Stimulated activated CD8-positive, alpha-beta memory T cell treated with anti-CD3 and anti-CD28 coated beads, Interleukin-4, amount 100 ng/mL, for 48 hours (primary cell): ENCODE measurements at regions not wholly inside any gene's neighbourhood (a gene's known extent, or its start where the extent isn't known, plus 50 kb on each side); places are given as distances from the start of the nearest gene placed in this dataset.
"Not testable (repeated sequence)": the region's sequence is repeated elsewhere in the genome, so short reads cannot be mapped to it uniquely, and the experiment has no call there.

Source experiments
- DNase-seq: peaks from one replicate; pipeline ENCODE4 v3.0.0-alpha.2; 2020

DNA sequence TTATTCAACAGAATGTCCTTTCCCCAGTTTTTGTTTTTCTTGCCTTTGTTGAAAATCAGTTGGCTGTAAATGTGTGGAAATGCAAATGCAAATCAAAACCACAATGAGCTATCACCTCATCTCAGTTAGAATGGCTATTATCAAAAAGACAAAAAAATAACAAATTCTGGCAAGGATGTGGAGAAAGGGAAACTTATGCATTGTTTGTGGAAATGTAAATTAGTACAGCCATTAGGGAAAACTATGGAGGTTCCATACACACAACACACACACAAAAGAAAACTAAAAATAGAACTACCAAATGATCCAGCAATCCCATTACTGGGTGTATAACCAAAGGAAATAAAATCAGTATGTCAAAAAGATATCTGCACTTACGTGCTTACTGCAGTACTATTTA is 518.8 kb upstream of the ATXN7L3B start:
- DNase-seq, result no peak

DNA sequence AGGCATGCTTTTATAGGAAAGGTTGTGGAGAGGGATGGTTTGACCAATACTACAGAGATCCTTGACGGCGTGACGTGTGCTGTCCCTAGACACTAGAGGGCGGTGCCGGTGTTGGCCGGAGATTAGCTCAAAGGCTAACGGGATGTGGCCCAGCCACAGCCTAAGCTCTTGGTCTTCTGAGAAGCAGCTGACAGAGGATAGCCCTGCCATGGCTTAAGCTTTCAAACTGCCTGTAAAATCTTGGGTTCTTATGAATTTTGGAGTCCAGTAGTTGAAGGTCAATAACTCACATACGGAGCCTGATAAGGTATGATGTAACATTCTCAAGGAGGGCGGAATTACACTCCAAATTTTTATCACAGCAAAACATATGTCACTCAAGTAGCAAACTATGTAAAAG is 515.7 kb upstream of the ATXN7L3B start:
- DNase-seq, result peak; percentile 43

DNA sequence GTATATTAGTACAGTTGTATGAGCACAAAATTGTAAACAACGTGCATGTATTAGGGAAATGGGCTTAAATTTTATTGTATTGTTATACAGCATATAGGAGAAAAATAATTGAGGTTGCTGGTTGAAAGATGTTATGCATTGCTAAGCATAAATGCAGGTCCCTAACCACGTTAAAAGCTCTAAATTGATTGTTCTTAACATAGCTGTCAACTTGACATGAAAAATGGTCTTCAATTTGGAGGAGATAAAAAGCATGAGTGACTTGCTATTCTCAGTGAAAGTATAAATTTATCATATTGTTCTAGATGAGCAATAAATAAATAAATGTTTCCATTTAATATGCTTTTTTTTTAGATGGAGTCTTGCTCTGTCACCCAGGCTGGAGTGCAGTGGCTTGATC is 506.6 kb upstream of the ATXN7L3B start:
- no peak for DNase-seq

DNA sequence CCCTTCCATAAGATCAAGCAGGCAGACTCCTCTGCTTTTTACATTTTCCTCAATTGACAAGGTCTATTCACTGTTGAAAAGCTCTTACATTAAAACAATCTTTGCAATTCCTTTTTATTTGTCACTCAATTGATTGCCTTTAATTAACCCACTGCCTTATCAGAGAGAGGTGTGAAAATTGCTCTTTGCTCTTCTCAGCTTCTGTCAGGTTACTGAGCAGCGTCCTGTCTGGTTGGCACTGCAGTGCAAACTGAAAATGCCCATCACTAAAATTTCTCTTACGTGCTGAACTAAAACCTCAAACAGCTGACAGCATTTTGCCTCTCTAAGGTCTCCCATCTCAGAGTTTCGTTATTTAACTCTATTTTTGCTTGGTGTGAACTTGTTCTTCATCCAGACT is 504.1 kb upstream of the ATXN7L3B start:
- no peak for DNase-seq

DNA sequence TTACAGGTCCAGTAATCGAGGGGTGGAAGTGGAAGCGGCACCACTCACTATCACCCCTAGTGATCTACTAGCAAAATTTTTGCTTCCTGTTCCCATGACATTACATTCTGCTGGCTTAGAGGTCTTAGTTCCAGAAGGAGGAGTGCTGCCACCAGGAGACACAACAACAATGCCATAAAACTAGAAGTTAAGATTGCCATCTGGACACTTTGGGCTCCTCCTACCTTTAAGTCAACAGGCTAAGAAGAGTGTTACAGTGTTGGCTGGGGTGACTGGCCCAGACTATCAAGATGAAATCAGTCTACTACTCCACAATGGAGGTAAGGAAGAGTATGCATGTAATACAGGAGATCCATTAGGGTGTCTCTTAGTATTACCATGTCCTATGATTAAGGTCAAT is 498.5 kb upstream of the ATXN7L3B start:
- DNase-seq, result not testable (repeated sequence)

DNA sequence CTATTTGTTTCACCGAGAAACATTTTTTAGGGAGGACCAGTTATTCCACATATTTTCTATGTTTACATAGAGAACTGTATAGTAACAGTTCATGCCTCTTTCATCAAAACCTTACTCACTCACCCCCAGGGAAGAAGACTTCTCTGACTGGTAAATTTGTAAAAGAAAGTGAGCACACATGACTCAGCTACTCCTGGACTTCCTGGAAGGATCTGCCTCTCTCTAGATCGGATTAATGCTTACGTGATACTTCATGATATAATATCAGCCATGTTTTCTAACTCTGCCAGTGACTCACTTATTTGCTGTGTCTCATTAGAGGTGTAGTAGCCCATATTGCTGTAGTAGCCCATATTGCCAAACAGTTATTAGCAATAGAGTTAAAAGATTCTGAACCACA is 494.3 kb upstream of the ATXN7L3B start:
- DNase-seq, result no peak

DNA sequence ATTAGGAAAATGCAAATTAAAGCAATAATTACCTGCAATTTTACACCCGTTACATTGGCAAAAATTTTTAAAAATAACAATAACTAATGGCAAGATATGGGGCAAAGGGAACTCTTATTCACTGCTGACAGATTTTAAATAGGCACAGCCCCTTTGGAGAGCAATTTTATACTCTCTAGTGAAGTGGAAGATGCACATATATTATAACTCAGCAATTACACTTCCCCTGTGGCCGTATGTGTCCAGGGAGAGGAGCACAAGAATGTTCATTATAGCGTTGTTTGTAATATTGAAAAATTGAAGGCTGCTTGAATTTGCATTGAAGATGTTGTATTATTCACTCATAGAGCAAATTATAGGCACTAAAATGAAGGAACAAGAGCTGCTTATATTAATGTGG is 488.3 kb upstream of the ATXN7L3B start:
- DNase-seq, result no peak

DNA sequence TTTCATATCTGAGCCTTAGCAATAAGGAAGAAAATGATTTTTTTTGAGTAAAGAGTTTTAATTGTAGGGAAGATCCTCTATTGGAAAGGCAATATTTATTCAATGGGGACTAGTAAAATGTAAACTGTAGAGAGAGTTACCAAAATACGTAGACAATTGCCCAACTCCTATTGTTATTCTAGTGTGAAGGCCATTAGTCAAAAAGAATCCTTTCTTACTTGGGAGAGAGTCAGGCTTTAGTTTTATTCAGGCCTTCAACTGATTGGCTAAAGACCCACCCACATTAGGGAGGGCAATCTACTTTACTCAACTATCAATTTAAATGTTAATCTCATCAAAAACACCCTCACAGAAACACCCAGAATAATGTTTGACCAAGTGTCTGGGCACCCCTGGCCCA is 485.8 kb upstream of the ATXN7L3B start:
- no peak for DNase-seq

DNA sequence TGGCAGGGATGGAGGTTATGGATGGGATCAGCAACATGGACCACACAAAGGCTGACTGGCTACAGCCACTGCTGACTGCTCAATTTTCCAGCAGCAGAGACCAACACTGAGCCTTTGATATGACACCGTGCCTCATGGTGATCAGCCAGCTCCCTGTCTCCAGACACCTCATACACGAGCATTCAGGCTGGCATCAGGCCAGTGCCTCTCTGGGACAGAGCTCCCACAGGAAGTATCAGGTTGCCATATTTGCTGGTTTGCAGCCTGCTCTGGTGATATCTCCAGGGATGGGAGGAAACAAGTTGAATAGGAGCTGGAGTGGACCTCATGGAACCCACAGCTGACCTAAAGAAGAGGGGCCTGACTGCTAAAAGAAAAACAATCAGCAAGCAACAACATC is 471.2 kb upstream of the ATXN7L3B start:
- no peak for DNase-seq

DNA sequence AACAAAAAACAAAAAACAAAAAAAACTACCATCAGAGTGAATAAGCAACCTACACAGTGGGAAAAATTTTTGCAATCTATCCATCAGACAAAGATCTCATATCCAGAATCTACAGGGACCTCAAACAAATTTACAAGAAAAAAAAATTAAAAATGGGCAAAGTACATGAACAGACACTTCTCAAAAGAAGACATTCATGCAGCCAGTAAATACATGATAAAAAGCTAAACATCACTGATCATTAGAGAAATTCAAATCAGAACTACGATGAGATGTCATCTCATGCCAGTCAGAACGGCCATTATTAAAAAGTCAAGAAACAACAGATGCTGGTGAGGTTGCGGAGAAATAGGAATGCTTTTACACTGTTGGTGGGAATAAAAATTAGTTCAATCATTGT is 466.5 kb upstream of the ATXN7L3B start:
- DNase-seq, result no peak

DNA sequence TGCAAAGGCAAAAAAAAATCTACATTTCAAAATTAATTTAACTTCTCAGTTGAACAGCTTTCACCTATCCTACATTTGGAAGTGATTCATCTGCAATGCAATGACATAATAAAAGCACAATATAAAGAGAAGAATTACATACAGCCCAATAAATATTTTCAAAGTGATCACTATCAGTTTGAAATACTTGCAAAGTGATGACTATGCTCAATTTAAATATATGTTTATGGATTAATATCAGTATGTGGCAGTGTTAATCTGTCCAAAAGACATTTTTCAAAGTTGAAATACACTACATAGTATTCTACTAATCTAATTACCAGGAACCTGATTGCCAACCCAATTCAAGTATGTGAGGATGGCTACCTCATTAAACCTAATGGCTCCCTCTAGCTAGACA is 460.7 kb upstream of the ATXN7L3B start:
- no peak for DNase-seq

DNA sequence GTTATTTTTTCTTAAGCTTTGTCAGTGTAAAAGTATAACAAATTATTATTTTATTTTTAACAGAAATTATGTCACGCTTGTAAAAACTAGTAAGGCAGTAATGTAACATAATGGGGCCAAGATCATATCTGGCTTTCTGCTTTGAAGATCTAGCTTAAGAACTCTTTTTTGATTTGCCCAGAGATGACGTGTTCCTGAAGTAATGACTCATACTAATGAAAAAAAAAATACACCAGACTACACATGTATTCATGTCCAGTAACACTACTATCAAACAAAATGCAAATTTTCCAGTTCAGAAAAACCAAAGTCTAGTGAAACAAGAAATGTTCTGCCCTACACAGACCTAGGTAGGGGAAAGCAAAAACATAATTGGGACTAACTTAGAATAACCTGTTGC is 432.2 kb upstream of the ATXN7L3B start:
- DNase-seq, result no peak

DNA sequence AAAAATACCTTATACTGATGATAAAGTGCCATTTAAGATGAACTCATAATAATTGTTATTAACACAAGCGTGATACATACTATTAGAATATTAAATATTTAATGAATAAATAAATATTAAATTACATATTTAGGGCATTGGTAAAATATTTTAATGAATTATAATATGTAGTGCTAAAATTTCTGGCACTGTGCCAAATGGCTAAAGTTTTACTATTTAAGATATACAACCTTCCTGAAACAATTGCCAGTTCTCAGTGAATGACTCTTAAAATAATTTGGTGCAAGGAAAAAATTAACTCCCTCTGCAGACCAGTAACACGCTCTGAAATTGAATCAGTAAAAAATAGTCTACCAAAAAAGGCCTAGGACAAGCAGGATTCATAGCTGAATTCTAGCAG is 428.9 kb upstream of the ATXN7L3B start:
- no peak for DNase-seq

DNA sequence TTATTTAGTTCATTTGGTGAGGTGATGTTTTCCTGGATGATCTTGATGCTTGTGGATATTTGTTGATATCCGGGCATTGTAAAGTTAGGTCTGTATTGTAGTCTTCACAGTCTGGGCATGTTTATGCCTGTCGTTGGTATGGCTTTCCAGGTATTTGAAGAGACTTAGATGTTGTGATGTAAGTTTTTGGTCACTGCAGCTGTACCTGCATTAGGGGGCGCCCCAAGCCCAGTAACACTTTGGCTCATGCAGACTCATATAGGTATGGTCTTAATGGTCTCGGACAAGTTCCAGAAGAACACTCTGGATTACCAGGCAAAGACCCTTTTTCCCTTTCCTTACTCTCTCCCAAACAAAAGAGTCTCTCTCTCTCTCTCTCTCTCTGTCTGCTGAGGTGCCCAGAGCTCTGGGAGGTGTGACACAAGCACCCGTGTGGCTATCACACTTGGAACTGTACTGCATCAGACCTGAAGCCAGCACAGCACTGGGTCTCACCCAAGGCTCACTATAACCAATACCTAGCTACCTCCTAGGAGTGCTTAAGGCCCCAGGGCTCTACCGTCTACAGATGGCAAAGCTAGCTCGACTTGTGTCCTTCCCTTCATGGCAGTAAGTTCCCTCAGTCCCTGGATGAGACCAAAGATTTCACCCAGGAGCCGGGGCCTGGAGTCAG is 425.8 kb upstream of the ATXN7L3B start:
- no peak for DNase-seq

DNA sequence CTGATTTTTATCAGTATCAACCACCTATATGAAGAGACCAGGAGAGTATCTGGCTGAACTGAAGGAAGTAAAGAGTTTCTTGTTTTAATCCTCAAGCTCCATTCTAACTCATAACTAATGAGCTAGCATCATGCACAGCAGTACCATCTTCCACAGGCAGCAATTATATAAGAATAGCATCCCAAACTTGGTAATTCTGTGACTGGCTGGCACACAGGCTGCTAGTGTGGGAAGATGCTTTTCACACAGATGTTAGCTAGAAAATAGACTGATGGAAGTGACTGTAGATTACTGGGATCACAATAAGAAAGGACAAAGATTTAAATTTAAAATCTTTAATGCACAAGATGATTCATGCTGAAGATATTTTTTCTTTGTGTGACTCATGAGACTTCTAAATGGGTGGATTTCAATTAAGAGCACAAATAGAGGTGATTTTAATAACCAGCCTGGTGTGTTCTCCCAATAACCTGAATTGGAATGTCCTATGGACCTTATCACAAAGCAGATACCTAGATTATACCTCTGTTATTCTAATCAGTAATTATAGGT is 417.7 kb upstream of the ATXN7L3B start:
- no peak for DNase-seq

DNA sequence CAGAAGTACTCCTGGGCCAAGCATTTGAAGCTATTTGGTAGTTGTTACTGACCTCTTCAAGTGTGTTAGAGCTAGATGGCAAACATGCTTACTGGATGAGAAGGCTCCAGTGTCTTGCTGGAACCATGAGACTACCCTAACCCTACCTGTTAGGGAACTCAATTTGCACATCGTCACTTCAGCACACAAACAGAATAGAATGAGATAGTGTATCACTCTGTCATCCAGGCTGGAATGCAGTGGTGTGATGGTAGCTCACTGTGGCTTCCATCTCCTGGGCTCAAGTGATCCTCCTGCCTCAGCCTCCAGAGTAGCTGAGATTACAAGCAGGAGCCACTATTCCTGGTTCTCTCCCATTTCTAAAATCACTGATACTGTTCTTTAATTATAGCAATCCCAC is 417.0 kb upstream of the ATXN7L3B start:
- no peak for DNase-seq

DNA sequence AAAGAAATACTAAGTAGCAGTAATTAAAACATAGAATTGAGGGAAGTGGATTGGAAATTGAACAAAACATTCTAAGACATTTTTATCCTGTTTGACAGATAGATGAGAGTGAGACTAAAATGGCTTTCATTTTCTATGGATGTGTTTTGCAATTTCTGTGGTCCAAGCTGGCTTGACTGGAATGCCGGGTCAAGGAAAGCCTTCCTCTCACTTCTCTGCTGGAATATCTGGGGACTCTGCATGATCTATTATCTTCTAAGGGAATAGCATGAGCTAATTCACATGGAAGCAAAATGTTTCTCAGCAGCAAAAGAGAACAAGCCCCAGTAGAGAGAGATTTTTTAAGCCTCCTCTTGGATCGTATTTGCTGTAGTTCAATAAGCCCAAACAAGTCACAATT is 407.9 kb upstream of the ATXN7L3B start:
- no peak for DNase-seq

DNA sequence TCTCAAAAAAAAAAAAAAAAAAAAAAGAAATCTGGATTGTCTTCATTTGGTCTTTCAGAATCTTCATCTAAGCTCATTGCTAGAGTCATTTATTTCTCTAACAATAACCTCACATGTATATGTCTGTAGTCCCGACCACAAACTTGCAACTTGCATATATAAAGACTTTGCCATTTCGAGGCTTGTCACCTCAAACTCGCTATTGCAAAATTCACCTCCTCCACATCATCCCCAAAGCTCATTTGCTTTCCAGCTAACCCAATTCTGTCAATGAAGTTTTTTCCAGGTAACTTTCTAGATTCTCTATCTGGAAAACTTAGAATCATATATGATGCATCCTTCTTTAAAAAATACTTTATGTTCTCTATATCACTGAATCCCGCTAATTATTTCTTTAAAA is 393.2 kb upstream of the ATXN7L3B start:
- DNase-seq, result no peak

DNA sequence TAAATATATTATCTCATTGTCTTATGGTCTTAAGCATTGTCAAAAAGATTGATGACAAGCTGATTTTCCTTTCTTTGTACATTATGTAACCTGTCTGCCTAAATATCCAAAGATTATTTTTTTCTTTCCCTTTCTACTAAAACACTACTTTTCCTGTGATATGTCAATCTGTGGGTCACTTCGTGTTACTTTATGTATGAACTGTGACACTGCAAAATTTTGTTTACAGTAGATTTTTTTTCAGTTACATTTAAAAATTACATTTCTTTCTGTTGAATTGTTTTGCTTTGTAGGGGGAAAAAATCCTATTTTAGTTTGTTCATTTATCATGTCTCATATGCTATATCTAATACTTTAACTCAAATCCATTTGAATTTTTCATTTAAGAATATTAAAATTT is 392.3 kb upstream of the ATXN7L3B start:
- DNase-seq, result no peak

DNA sequence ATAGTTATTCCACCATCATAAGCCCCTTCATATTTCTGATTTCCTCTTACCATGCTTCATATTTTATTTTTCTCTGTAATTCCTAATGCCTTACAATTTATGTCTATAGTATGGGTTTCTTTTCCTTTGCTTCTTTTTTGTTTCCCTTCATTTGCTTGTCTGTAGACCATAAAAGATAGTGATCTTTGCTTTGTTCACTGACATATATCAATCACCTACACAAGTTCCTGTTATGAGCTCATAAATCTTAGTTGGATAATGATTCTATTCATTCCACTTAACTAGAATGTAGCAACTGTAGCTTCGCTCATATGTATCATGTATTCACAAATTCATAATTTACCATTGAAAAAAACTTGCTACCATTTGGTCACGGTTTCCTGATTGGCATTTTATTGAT is 388.8 kb upstream of the ATXN7L3B start:
- no peak for DNase-seq

DNA sequence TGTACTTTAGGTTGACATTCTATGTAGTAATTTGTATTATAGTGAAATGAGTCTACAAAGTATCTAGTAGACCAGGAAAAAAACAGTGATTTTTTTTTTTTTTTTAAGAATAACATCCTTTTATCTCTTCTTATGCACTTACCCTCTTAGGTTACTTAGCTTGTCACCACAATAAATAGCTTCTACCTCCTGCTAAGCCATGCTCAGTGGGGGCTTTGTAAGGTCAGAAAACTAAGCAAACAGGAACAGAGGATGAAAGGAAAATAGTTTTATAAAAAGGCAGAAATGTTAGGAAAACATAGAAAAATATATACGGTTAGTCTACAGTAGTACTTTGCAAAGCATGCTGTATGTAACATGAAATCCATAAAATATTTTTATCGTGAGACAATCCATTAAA is 385.3 kb upstream of the ATXN7L3B start:
- no peak for DNase-seq

DNA sequence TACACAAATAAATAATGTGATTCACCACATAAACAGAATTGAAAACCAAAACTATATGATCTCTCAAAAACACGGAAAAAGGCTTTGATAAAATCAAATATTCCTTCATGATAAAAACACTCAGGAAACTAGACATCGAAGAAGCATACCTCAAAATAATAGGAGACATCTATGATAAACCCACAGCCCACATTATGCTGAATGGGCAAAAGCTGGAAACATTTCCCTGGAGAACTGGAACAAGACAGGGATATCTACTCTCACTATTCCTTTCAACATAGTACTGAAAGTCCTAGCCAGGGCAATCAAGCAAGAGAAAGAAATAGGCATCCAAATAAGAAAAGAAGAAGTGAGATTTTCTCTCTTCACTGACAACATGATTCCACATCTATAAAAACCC is 371.5 kb upstream of the ATXN7L3B start:
- DNase-seq, result no peak

DNA sequence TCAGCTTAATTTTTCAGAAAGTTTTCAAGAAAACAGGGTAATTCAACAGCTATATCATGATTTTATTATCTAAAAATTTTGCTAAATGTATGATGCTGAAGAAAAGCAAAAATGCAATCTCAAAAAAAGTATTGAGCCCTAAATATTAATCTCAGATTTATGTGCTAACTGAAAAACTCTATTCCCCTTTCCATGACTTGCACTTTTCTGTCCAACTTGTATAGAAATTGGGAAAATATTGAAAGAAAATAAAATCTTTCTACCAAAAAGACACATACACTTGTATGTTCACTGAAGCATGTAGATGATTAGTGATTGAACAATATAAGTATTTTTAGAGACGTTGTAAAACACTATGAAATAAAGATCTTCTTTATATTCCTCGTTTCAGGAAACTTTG is 368.0 kb upstream of the ATXN7L3B start:
- DNase-seq, result no peak

DNA sequence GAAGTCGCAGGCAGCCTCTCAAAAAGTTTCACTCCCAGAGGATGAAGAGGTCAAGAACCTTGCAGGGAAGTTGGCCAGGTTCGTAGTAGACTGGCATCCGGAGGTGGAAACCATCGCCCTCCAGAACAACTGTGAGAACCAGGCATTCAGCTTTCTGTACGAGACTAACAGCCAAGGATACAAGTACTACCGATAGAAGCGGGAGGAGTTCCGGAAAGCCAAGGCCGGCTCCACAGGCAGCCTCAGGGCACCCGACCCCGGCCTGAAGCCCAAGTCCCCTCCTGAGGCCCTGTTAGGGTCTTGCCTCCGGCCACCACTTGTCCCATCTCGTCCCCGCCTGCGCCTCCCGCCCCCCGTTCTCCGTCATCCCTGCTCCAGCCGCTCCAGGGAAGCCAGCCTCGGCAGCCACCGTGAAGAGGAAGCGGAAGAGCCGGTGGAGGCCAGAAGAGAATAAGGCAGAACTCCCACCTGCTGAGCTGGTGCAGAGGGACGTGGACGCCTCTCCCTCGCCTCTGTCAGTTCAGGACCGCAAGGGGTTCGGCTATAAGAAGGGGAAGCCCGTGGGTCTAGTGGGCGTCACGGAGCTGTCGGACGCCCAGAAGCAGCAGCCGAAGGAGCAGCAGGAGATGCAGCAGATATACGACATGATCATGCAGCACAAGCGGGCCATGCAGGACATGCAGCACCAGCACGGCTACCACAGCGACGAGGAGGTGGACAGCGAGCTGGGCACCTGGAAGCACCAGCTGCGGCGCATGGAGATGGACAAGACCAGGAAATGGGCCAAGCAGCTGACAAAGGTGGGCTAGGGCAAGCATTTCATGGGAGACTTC is 366.8 kb upstream of the ATXN7L3B start:
- no peak for DNase-seq
